Transverse colon (tissue), 4 donors: ENCODE measurements at regions not wholly inside any gene's neighbourhood (a gene's known extent, or its start where the extent isn't known, plus 50 kb on each side); places are given as distances from the start of the nearest gene placed in this dataset.

Source experiments
- DNase-seq: peaks from one replicate; pipeline ENCODE4 v3.0.0-alpha.2; 2019
- H3K27ac ChIP-seq, 4 donors: fragments of 200-600 bp; sonication (generic); 2 replicates each; pipeline ENCODE4 v1.5.1; 2016 to 2018; ENCODE audit warnings: inconsistent platforms in 4 of 4
- H3K27me3 ChIP-seq: fragments of 200-600 bp; sonication (generic); 2 replicates; pipeline ENCODE4 v1.5.1; 2017; ENCODE audit warnings: inconsistent platforms
- H3K36me3 ChIP-seq, 4 donors: fragments of 200-600 bp; sonication (generic); 2 replicates each; pipeline ENCODE4 v1.5.1; 2017 to 2019; ENCODE audit warnings: inconsistent platforms in 4 of 4
- H3K4me1 ChIP-seq, 4 donors: fragments of 200-600 bp; sonication (generic); 2 replicates each; pipeline ENCODE4 v1.5.1; 2017 to 2020; ENCODE audit warnings: inconsistent platforms in 4 of 4
- H3K4me3 ChIP-seq, 4 donors: fragments of 200-600 bp; sonication (generic); 1 replicate in 1 of 4; 2 replicates in 3 of 4; pipeline versions ENCODE4 v1.5.1 to v1.6.1; 2017 to 2019; ENCODE audit warnings: inconsistent platforms in 4 of 4
- H3K9me3 ChIP-seq, 2 donors: fragments of 200-600 bp; sonication (generic); 2 replicates each; pipeline ENCODE4 v1.5.1; 2017 to 2019; ENCODE audit warnings: inconsistent platforms in 2 of 2
- EP300 ChIP-seq: sonication (generic); formaldehyde crosslinking; IDR thresholded peaks from one replicate; pipeline ENCODE4 v1.6.1; 2017; ENCODE audit warnings: antibody characterized with exemption, low read depth
- POLR2A ChIP-seq: fragments of 450-650 bp; IDR thresholded peaks from one replicate; pipeline ENCODE4 v1.6.1; 2016; ENCODE audit warnings: antibody characterized with exemption, mild to moderate bottlenecking, moderate library complexity
- POLR2AphosphoS5 ChIP-seq, 3 donors: sonication (generic); formaldehyde crosslinking; IDR thresholded peaks; one replicate each; pipeline ENCODE4 v1.6.1; 2016; ENCODE audit warnings: antibody characterized with exemption in 3 of 3
- WGBS, 2 donors: methylation state at CpG; one replicate each; pipeline ENCODE4 v1.1.5; 2018; ENCODE audit warnings: low coverage in 1 of 2; 5-methylcytosine and 5-hydroxymethylcytosine counted together
- in situ Hi-C, 4 donors: fragments of 200-750 bp; cut with MboI; loops; one replicate each; pipeline versions ENCODE4 v1.15.0 to v1.15.1; 2017; ENCODE audit warnings: low sequenced_read_pairs in 3 of 4, low pct_ligation_motif_present in 1 of 4, low pct_unique_long_range_greater_than_20kb in 1 of 4
- intact Hi-C: fragments of 100-400 bp; cut with DNase I; formaldehyde crosslinking; loops from one replicate; pipeline ENCODE4 v1.15.1; 2023; ENCODE audit warnings: low total_unique reads
- TF ChIP-seq, protein P1 (sequence below), 5 experiments: fragments of 200-600 bp in 3 of 5; fragments of 450-650 bp in 2 of 5; sonication (generic) in 3 of 5; IDR thresholded peaks; 1 replicate in 2 of 5; 2 replicates in 3 of 5; pipeline ENCODE4 v1.5.1; 2016 to 2017; ENCODE audit warnings: antibody characterized with exemption in 5 of 5, inconsistent platforms in 3 of 5, mild to moderate bottlenecking in 2 of 5, moderate library complexity in 1 of 5

DNA sequence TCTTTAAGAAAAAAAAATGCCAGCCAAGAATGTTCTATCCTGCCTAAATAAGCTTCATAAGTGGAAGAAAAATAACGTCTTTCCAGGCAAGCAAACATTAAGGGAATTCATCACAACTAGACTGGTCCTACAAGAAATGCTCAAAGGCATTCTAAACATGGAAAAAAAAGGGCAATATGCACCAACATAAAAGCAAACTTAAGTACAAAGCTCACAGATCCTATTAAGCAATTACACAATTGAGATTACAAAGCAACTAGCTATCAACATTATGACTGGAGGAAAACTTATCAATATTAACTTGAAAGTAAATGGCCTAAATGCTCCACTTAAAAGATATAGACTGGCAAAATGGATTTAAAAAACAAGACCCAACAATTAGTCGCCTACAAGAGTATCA, 240.6 kb upstream of the CTAGE1 start:
- Histone ChIP-seq H3K9me3 (peaks cover 18 to 19% of the 10 kb centered on the region in 2 donors), H3K4me3 (no peak overlapping the region), H3K4me1 (no peaks in the 10 kb centered on the region), H3K36me3 (no peaks in the 10 kb centered on the region), H3K27ac (no peak overlapping the region), H3K27me3 (no peaks in the 10 kb centered on the region)
- intact Hi-C loops, result no loop called here
- WGBS, 2 donors, result 73 to 94% methylated on average over 2 of the region's 2 CpGs
- no peak for DNase-seq
- no peak for TF ChIP-seq POLR2A
- no peak for TF ChIP-seq EP300
- no peak for TF ChIP-seq POLR2AphosphoS5 (IDR thresholded peaks at IDR 0.05)
- TF ChIP-seq, protein P1, sequence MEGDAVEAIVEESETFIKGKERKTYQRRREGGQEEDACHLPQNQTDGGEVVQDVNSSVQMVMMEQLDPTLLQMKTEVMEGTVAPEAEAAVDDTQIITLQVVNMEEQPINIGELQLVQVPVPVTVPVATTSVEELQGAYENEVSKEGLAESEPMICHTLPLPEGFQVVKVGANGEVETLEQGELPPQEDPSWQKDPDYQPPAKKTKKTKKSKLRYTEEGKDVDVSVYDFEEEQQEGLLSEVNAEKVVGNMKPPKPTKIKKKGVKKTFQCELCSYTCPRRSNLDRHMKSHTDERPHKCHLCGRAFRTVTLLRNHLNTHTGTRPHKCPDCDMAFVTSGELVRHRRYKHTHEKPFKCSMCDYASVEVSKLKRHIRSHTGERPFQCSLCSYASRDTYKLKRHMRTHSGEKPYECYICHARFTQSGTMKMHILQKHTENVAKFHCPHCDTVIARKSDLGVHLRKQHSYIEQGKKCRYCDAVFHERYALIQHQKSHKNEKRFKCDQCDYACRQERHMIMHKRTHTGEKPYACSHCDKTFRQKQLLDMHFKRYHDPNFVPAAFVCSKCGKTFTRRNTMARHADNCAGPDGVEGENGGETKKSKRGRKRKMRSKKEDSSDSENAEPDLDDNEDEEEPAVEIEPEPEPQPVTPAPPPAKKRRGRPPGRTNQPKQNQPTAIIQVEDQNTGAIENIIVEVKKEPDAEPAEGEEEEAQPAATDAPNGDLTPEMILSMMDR (IDR thresholded peaks at IDR 0.05), result no peak
- in situ Hi-C loops, result no loop called here

DNA sequence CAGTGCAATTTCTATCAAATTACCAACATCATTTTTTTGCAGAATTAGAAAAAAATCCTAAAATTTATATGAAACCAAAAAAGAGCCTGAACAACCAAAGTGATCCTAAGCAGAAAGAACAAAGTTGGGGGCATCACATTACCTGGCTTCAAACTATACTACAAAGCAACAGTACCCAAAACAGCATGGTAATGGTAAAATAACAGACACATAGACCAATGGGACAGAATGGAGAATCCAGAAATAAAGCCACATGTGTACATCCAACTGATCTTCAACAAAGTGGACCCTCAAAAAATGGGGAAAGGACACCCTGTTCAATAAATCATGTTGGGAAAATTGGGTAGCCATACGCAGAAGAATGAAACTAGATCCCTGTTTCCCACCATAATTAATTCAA, 245.7 kb upstream of the CTAGE1 start:
- in situ Hi-C loops (no loop called here), intact Hi-C loops (no loop called here)
- Histone ChIP-seq H3K4me1 (peaks cover 0 to 10% (median 2%) of the 10 kb centered on the region in 4 donors), H3K27ac (no peak overlapping the region), H3K36me3 (no peaks in the 10 kb centered on the region), H3K27me3 (no peaks in the 10 kb centered on the region), H3K4me3 (no peak overlapping the region), H3K9me3 (peaks cover 6 to 13% of the 10 kb centered on the region in 2 donors)
- DNase-seq, result no peak
- 100% methylated on average over 1 of the region's 1 CpG for WGBS, 2 donors
- TF ChIP-seq EP300 (no peak), POLR2AphosphoS5 (IDR thresholded peaks at IDR 0.05) (no peak), POLR2A (no peak)

GRCh38 chr18:22666411-22666940, 248.8 kb upstream of the CTAGE1 start:
- intact Hi-C loops, result no loop called here
- in situ Hi-C loops, result no loop called here
- DNase-seq, result no peak
- H3K9me3 ChIP-seq, result peaks cover 4 to 6% of the 10 kb centered on the region in 2 donors
- no peaks in the 10 kb centered on the region for H3K36me3 ChIP-seq
- H3K27ac ChIP-seq, result peak overlapping the region in 3 of 4 donors; percentile 55 to 61 (median 58)
- H3K4me3 ChIP-seq, result no peak overlapping the region
- 65 to 82% methylated on average over 2 to 4 of the region's 4 CpGs for WGBS, 2 donors
- no peak for TF ChIP-seq POLR2A
- H3K4me1 ChIP-seq, result peaks cover 0 to 14% (median 2%) of the 10 kb centered on the region in 4 donors
- no peaks in the 10 kb centered on the region for H3K27me3 ChIP-seq

DNA sequence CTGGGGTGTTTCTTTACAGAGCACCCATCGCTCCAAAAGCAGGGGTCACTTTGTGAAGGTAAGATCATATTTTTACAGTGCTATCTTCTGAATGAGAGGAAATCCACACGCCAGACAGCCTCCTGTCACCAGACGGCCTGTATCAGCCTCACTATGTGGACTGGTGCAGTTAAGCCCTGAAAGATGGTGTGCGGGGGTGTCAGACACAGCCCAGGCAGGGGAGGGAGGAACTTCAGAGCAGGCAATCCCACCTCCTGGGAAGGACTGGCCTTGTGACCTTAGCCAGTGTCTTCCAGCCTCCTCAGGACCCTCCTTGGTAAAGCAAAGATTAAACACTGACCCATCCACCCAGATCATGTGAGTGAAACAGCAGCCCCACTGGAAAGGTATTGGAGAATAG, 249.4 kb upstream of the CTAGE1 start:
- no peak overlapping the region for H3K4me3 ChIP-seq
- WGBS, 2 donors, result 77% methylated on average over 4 of the region's 4 CpGs; no CpG with 5 or more reads in 1 of the 2 donors
- in situ Hi-C loops, result no loop called here
- TF ChIP-seq POLR2AphosphoS5 (IDR thresholded peaks at IDR 0.05) (no peak), POLR2A (no peak), EP300 (no peak)
- TF ChIP-seq, protein P1 (IDR thresholded peaks at IDR 0.05), result no peak
- no peak for DNase-seq
- H3K4me1 ChIP-seq, result peaks cover 0 to 19% (median 2%) of the 10 kb centered on the region in 4 donors
- intact Hi-C loops, result no loop called here
- no peaks in the 10 kb centered on the region for H3K36me3 ChIP-seq
- H3K27me3 ChIP-seq, result no peaks in the 10 kb centered on the region
- H3K9me3 ChIP-seq, result peaks cover 4 to 6% of the 10 kb centered on the region in 2 donors
- H3K27ac ChIP-seq, result peak overlapping the region in 3 of 4 donors; percentile 55 to 61 (median 58)

GRCh38 chr18:22667616-22668422, 250.1 kb upstream of the CTAGE1 start:
- WGBS, 2 donors, result 62 to 75% methylated on average over 7 to 8 of the region's 8 CpGs
- H3K27ac ChIP-seq, result peak overlapping the region in 3 of 4 donors; percentile 55 to 61 (median 58)
- no peaks in the 10 kb centered on the region for H3K27me3 ChIP-seq
- no peaks in the 10 kb centered on the region for H3K36me3 ChIP-seq
- peaks cover 0 to 19% (median 2%) of the 10 kb centered on the region in 4 donors for H3K4me1 ChIP-seq
- H3K9me3 ChIP-seq, result peaks cover 2 to 4% of the 10 kb centered on the region in 2 donors
- H3K4me3 ChIP-seq, result no peak overlapping the region
- TF ChIP-seq POLR2AphosphoS5 (IDR thresholded peaks at IDR 0.05) (peak; percentile 56 to 88 (median 64)), EP300 (no peak), POLR2A (no peak)
- TF ChIP-seq, protein P1 (IDR thresholded peaks at IDR 0.05), result no peak
- in situ Hi-C loops (no loop called here), intact Hi-C loops (no loop called here)
- no peak for DNase-seq
